HG03354 (cell line): ENCODE measurements at regions not wholly inside any gene's neighbourhood (a gene's known extent, or its start where the extent isn't known, plus 50 kb on each side); places are given as distances from the start of the nearest gene placed in this dataset.
"Not testable (repeated sequence)": the region's sequence is repeated elsewhere in the genome, so short reads cannot be mapped to it uniquely, and the experiment has no call there.

Experiments used
- ATAC-seq: cut with Tn5 transposase; IDR thresholded peaks from one replicate; pipeline ENCODE4 v1.9.1; 2021; ENCODE audit warnings: mild to moderate bottlenecking; ENCODE audit not compliant: unreplicated experiment, poor library complexity, severe bottlenecking

GRCh38 chr6:48511378-48511777 is 400.4 kb upstream of the PTCHD4 start:
- ATAC-seq = no peak

GRCh38 chr6:48505621-48506020 is 394.6 kb upstream of the PTCHD4 start:
- ATAC-seq = no peak

DNA sequence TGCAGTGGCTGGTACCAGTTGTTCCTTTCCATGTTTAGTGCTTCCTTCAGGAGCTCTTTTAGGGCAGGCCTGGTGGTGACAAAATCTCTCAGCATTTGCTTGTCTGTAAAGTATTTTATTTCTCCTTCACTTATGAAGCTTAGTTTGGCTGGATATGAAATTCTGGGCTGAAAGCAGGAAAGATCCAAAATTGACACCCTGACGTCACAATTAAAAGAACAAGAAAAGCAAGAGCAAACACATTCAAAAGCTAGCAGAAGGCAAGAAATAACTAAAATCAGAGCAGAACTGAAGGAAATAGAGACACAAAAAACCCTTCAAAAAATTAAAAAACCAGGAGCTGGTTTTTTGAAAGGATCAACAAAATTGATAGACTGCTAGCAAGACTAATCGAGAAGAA is 382.4 kb upstream of the PTCHD4 start:
- ATAC-seq = not testable (repeated sequence)

DNA sequence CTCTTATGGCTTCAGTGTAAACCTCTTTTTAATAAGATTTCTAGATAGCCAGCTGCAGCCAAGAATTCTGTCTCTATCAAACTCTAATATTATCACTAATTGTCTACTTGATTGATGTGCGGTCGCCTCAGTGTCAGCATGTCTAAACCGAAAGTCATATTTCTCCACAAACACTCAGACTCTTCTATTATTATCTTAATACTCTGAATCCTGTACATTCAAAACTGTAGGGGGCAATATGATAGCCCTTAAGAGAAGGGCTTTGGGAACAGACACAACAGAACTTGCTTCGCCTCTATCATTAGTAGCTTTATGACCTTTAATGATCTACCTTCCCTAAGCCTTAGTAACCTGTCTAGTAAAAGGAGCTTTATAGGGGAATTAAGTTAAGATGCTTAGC is 379.7 kb upstream of the PTCHD4 start:
- no peak for ATAC-seq

GRCh38 chr6:48486876-48487275 is 375.9 kb upstream of the PTCHD4 start:
- ATAC-seq = no peak

GRCh38 chr6:48486373-48486772 is 375.4 kb upstream of the PTCHD4 start:
- ATAC-seq = no peak

DNA sequence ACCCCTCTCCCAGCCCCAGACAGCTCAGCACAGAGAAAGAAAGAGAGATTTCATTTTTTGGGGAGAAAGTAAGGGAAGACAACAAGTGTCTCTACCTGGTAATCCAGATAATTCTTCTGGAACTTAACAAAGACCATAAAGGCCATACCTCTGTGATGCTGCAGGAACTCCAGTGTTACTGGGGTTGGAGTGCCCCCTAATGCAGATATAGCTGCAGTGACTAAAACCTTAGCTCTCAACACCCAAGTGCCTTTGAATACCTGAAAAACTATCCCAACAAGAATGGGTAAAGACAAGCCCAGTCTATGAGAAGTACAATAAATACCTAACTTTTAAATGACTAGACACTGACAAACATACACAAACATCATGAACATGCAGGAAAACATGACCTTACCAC is 365.3 kb upstream of the PTCHD4 start:
- no peak for ATAC-seq

- no peak for ATAC-seq
These were observed 364.3 kb upstream of the PTCHD4 start for GRCh38 chr6:48475275-48475674.

DNA sequence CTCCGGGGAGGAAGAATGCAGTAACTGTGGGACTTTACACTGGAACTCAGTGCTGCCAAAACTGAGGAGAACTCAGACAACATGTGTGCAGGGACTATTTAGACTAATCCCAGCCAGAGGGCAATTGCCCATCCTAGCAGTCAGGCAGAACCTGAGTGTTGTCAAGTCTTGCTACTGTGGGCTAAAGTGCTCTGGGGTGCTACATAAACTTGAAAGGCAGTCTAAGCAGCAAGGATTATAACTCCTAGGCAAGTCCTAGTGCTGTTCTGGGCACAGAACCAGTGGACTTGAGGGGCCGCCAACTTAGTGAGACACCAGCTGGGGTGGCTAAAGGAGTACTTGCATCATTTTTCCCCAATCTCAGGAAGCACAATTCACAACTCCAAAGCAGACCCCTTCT is 363.8 kb upstream of the PTCHD4 start:
- ATAC-seq = no peak

DNA sequence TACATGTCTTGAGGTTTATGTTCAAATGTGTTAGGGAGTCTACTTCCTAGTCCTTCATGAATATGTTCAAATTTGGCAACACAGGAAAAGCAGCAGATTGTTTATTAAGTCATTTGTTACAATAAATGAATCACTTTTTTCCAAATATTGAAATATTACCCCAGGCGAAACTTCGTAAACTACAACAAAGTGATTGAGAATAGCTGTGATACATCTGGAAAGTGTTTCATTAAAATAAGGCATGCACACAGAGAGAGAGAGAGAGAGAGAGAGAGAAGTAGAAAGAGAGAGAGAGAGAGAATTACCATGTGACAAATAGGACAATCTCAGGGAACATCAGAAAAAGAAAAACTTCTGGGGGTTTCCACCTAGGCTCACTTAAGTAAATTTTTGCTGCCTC is 363.1 kb upstream of the PTCHD4 start:
- no peak for ATAC-seq

DNA sequence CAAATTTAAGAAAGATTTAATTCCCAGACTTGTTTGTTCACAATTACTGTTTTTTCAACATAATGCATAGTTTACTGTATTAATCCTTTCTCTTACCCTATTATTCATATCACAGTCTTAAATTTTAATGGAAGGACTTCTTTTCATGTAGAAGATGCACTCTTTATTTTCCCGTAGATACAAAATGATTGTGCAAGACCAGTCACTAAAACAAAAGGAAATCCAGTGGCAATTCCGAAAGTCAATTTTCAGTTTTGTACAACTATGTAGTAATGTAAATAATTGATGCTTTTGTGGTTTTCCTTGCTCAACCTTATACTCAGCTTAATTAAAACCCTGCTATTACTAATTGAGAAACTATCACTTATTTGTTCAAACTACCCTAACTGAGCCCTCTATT is 361.5 kb upstream of the PTCHD4 start:
- ATAC-seq = no peak

- ATAC-seq = no peak
These were observed 361.1 kb upstream of the PTCHD4 start for GRCh38 chr6:48472091-48472490.

GRCh38 chr6:48471326-48471725 is 360.3 kb upstream of the PTCHD4 start:
- ATAC-seq = no peak

GRCh38 chr6:48449002-48449401 is 338.0 kb upstream of the PTCHD4 start:
- ATAC-seq = no peak

DNA sequence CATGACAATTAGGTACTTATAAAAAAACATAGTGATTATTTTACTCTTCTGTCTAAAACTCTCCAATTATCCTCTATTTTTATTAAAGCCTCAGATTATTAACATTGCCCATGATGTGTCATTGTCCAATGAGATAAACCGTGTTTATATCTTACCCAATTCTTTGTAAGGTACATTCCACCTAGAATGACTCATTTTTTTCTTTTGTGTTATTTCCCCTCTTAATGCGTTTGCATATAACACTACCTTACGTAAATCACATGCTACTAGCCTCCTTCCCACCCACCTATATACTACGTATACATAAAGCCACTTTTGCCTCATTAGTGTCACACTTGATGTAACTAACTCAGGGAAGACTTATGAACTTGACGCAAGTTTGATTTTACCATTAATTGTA is 336.3 kb upstream of the PTCHD4 start:
- no peak for ATAC-seq

DNA sequence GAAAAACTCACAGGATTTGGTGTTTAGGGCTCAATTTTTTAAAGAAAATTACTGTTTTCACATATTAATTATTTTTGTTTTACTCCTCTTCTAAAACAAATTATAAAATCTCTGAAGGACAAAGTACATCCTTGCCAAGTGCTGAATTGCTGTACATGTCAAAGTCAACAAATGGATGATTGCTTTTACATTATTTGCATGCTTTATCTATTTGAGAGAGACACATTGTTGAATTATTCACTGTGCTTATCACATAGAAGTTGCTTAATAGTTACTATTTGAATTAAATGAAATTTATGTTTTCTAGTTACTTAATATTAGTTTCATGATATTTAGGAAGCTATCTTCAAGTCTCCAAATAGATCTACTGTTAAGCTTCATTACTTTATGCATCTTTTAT is 318.6 kb upstream of the PTCHD4 start:
- no peak for ATAC-seq

DNA sequence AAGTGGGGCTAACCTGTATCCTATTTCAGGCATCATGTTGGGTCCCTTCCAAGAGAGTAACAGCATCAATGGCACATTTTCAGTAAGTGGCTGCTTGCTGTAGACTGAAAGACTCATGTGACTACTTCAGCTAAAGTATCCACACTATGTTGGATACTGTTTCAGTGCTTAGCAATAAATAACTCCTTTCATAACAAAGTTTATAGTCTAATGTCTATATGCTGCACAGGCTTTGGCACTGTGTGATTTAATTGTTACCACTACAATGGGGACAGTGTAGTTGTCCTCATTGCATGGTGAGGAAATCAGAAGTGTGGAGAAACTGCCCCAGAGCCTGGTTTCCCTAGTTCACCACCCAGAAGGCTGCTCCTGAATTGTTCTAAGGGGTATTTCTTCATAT is 318.0 kb upstream of the PTCHD4 start:
- no peak for ATAC-seq

DNA sequence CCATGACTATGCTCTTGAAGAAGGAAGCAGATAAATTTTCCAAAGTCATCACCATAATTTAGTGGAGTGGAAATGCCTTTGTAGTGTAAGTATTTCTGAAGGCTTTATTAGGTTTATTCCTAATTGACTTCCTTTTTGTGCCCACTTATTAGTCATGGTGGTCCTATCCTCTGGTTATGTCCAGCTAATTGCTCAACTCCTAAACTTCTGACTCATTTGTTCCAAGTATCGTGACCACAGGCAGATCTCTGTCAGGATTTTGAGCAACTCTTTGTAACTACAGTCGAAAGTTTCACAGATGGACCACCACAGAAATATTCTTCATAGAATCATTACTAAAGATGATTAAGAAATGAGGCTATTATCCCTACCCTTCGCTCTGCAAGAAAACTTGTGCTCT is 315.6 kb upstream of the PTCHD4 start:
- no peak for ATAC-seq

GRCh38 chr6:48423640-48424365 is 312.8 kb upstream of the PTCHD4 start:
- no peak for ATAC-seq

- ATAC-seq = no peak
These were observed 309.0 kb upstream of the PTCHD4 start for GRCh38 chr6:48419992-48420391.

GRCh38 chr6:48417927-48418326 is 306.9 kb upstream of the PTCHD4 start:
- no peak for ATAC-seq

DNA sequence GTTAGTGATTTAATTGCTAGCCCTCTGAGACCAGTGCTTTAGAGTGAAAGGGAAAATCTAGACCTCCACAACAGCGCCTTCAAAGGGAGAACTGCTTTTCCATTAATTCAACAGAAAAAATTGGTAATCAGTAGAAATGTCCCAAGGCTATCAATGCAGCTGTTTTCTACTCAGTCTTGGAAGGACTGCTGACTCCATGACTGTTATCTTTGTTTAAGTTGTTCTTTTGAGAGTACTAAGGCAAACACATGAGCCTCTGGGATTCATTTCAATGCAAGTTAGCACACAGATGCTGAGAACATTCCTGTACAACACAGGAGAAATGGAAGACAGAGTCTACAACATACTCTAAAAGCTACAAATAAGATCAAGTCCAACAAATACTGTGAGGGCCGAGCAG is 301.7 kb upstream of the PTCHD4 start:
- ATAC-seq = no peak
